Peyer's patch (tissue), 4 donors: ENCODE measurements at regions not wholly inside any gene's neighbourhood (a gene's known extent, or its start where the extent isn't known, plus 50 kb on each side); places are given as distances from the start of the nearest gene placed in this dataset.

Experiments used
- CTCF ChIP-seq, 6 experiments: fragments of 450-650 bp in 4 of 6; fragments of 200-600 bp in 2 of 6; sonication (generic) in 1 of 6; IDR thresholded peaks; one replicate each; pipeline ENCODE4 v1.5.1; 2017 to 2019; ENCODE audit warnings: antibody characterized with exemption in 6 of 6, mild to moderate bottlenecking in 3 of 6, moderate library complexity in 1 of 6
- POLR2A ChIP-seq, 2 donors: fragments of 450-650 bp; IDR thresholded peaks; one replicate each; pipeline ENCODE4 v1.5.1; 2017; ENCODE audit warnings: antibody characterized with exemption in 2 of 2, mild to moderate bottlenecking in 2 of 2, moderate library complexity in 2 of 2

GRCh38 chr2:187869195-187869594, 315.0 kb upstream of the TFPI start:
- TF ChIP-seq POLR2A (IDR thresholded peaks at IDR 0.05) (no peak), CTCF (IDR thresholded peaks at IDR 0.05) (no peak)
